ENCODE measurements at regions not wholly inside any gene's neighbourhood (a gene's known extent, or its start where the extent isn't known, plus 50 kb on each side); places are given as distances from the start of the nearest gene placed in this dataset.

- Histone ChIP-seq H3K4me3 (ENCODE audit: low read length in 2 of 2) (no peak overlapping the region), H3K9me3 (ENCODE audit: control insufficient read depth in 2 of 2, insufficient read depth in 1 of 2, low read length in 1 of 2) (no peaks in the 10 kb centered on the region), H3K27ac (ENCODE audit: low read depth in 1 of 2, low read length in 1 of 2) (no peak overlapping the region), H3K4me1 (ENCODE audit: control insufficient read depth in 2 of 2, insufficient read depth in 2 of 2, low read length in 2 of 2) (no peaks in the 10 kb centered on the region), H3K27me3 (ENCODE audit: control insufficient read depth in 2 of 2, insufficient read depth in 1 of 2, low read length in 1 of 2) (no peaks in the 10 kb centered on the region), H3K36me3 (ENCODE audit: control insufficient read depth in 2 of 2, insufficient read depth in 2 of 2, low read length in 1 of 2) (no peaks in the 10 kb centered on the region)
- DNase-seq (ENCODE audit: low read depth in 6 of 9, low spot score in 9 of 9) = no peak
- WGBS = 68% methylated on average over 2 of the region's 2 CpGs
Measured at GRCh38 chr6:74939151-74939708, 266.6 kb downstream of the COL12A1 start.

GRCh38 chr6:74937936-74938335 lies 267.9 kb downstream of the COL12A1 start:
- Histone ChIP-seq H3K27me3 (ENCODE audit: control insufficient read depth in 2 of 2, insufficient read depth in 1 of 2, low read length in 1 of 2) (no peaks in the 10 kb centered on the region), H3K9me3 (ENCODE audit: control insufficient read depth in 2 of 2, insufficient read depth in 1 of 2, low read length in 1 of 2) (no peaks in the 10 kb centered on the region), H3K27ac (ENCODE audit: low read depth in 1 of 2, low read length in 1 of 2) (no peak overlapping the region), H3K36me3 (ENCODE audit: control insufficient read depth in 2 of 2, insufficient read depth in 2 of 2, low read length in 1 of 2) (no peaks in the 10 kb centered on the region), H3K4me3 (ENCODE audit: low read length in 2 of 2) (no peak overlapping the region), H3K4me1 (ENCODE audit: control insufficient read depth in 2 of 2, insufficient read depth in 2 of 2, low read length in 2 of 2) (no peaks in the 10 kb centered on the region)
- DNase-seq (ENCODE audit: low read depth in 6 of 9, low spot score in 9 of 9) = no peak

GRCh38 chr6:74936886-74937285 lies 269.0 kb downstream of the COL12A1 start:
- no peaks in the 10 kb centered on the region for H3K36me3 ChIP-seq (ENCODE audit: control insufficient read depth in 2 of 2, insufficient read depth in 2 of 2, low read length in 1 of 2)
- 75% methylated on average over 1 of the region's 1 CpG for WGBS
- no peak overlapping the region for H3K4me3 ChIP-seq (ENCODE audit: low read length in 2 of 2)
- DNase-seq (ENCODE audit: low read depth in 6 of 9, low spot score in 9 of 9) = no peak
- no peaks in the 10 kb centered on the region for H3K27me3 ChIP-seq (ENCODE audit: control insufficient read depth in 2 of 2, insufficient read depth in 1 of 2, low read length in 1 of 2)
- H3K9me3 ChIP-seq (ENCODE audit: control insufficient read depth in 2 of 2, insufficient read depth in 1 of 2, low read length in 1 of 2) = no peaks in the 10 kb centered on the region
- H3K27ac ChIP-seq (ENCODE audit: low read depth in 1 of 2, low read length in 1 of 2) = no peak overlapping the region
- no peaks in the 10 kb centered on the region for H3K4me1 ChIP-seq (ENCODE audit: control insufficient read depth in 2 of 2, insufficient read depth in 2 of 2, low read length in 2 of 2)

GRCh38 chr6:74932232-74932888 lies 273.5 kb downstream of the COL12A1 start:
- no peak for DNase-seq (ENCODE audit: low read depth in 6 of 9, low spot score in 9 of 9)
- H3K9me3 ChIP-seq (ENCODE audit: control insufficient read depth in 2 of 2, insufficient read depth in 1 of 2, low read length in 1 of 2) = no peaks in the 10 kb centered on the region
- no peaks in the 10 kb centered on the region for H3K27me3 ChIP-seq (ENCODE audit: control insufficient read depth in 2 of 2, insufficient read depth in 1 of 2, low read length in 1 of 2)
- WGBS = 61% methylated on average over 4 of the region's 4 CpGs
- H3K36me3 ChIP-seq (ENCODE audit: control insufficient read depth in 2 of 2, insufficient read depth in 2 of 2, low read length in 1 of 2) = no peaks in the 10 kb centered on the region
- no peaks in the 10 kb centered on the region for H3K4me1 ChIP-seq (ENCODE audit: control insufficient read depth in 2 of 2, insufficient read depth in 2 of 2, low read length in 2 of 2)
- H3K27ac ChIP-seq (ENCODE audit: low read depth in 1 of 2, low read length in 1 of 2) = no peak overlapping the region
- no peak overlapping the region for H3K4me3 ChIP-seq (ENCODE audit: low read length in 2 of 2)

GRCh38 chr6:74931558-74931957 lies 274.3 kb downstream of the COL12A1 start:
- Histone ChIP-seq H3K36me3 (ENCODE audit: control insufficient read depth in 2 of 2, insufficient read depth in 2 of 2, low read length in 1 of 2) (no peaks in the 10 kb centered on the region), H3K27me3 (ENCODE audit: control insufficient read depth in 2 of 2, insufficient read depth in 1 of 2, low read length in 1 of 2) (no peaks in the 10 kb centered on the region), H3K4me1 (ENCODE audit: control insufficient read depth in 2 of 2, insufficient read depth in 2 of 2, low read length in 2 of 2) (no peaks in the 10 kb centered on the region), H3K4me3 (ENCODE audit: low read length in 2 of 2) (no peak overlapping the region), H3K27ac (ENCODE audit: low read depth in 1 of 2, low read length in 1 of 2) (no peak overlapping the region), H3K9me3 (ENCODE audit: control insufficient read depth in 2 of 2, insufficient read depth in 1 of 2, low read length in 1 of 2) (no peaks in the 10 kb centered on the region)
- 97% methylated on average over 1 of the region's 1 CpG for WGBS
- DNase-seq (ENCODE audit: low read depth in 6 of 9, low spot score in 9 of 9) = no peak

- H3K4me3 ChIP-seq (ENCODE audit: low read length in 2 of 2) = no peak overlapping the region
- H3K27me3 ChIP-seq (ENCODE audit: control insufficient read depth in 2 of 2, insufficient read depth in 1 of 2, low read length in 1 of 2) = no peaks in the 10 kb centered on the region
- no peak overlapping the region for H3K27ac ChIP-seq (ENCODE audit: low read depth in 1 of 2, low read length in 1 of 2)
- 87% methylated on average over 4 of the region's 4 CpGs for WGBS
- H3K9me3 ChIP-seq (ENCODE audit: control insufficient read depth in 2 of 2, insufficient read depth in 1 of 2, low read length in 1 of 2) = no peaks in the 10 kb centered on the region
- DNase-seq (ENCODE audit: low read depth in 6 of 9, low spot score in 9 of 9) = no peak
- no peaks in the 10 kb centered on the region for H3K4me1 ChIP-seq (ENCODE audit: control insufficient read depth in 2 of 2, insufficient read depth in 2 of 2, low read length in 2 of 2)
- no peaks in the 10 kb centered on the region for H3K36me3 ChIP-seq (ENCODE audit: control insufficient read depth in 2 of 2, insufficient read depth in 2 of 2, low read length in 1 of 2)
Measured at GRCh38 chr6:74928203-74928602, 277.6 kb downstream of the COL12A1 start.

GRCh38 chr6:74927299-74927698 lies 278.6 kb downstream of the COL12A1 start:
- H3K4me3 ChIP-seq (ENCODE audit: low read length in 2 of 2) = no peak overlapping the region
- no peaks in the 10 kb centered on the region for H3K4me1 ChIP-seq (ENCODE audit: control insufficient read depth in 2 of 2, insufficient read depth in 2 of 2, low read length in 2 of 2)
- H3K36me3 ChIP-seq (ENCODE audit: control insufficient read depth in 2 of 2, insufficient read depth in 2 of 2, low read length in 1 of 2) = no peaks in the 10 kb centered on the region
- DNase-seq (ENCODE audit: low read depth in 6 of 9, low spot score in 9 of 9) = no peak
- no peak overlapping the region for H3K27ac ChIP-seq (ENCODE audit: low read depth in 1 of 2, low read length in 1 of 2)
- no peaks in the 10 kb centered on the region for H3K27me3 ChIP-seq (ENCODE audit: control insufficient read depth in 2 of 2, insufficient read depth in 1 of 2, low read length in 1 of 2)
- H3K9me3 ChIP-seq (ENCODE audit: control insufficient read depth in 2 of 2, insufficient read depth in 1 of 2, low read length in 1 of 2) = no peaks in the 10 kb centered on the region
- 95% methylated on average over 3 of the region's 3 CpGs for WGBS

- Histone ChIP-seq H3K27ac (ENCODE audit: low read depth in 1 of 2, low read length in 1 of 2) (no peak overlapping the region), H3K4me1 (ENCODE audit: control insufficient read depth in 2 of 2, insufficient read depth in 2 of 2, low read length in 2 of 2) (no peaks in the 10 kb centered on the region), H3K36me3 (ENCODE audit: control insufficient read depth in 2 of 2, insufficient read depth in 2 of 2, low read length in 1 of 2) (no peaks in the 10 kb centered on the region), H3K4me3 (ENCODE audit: low read length in 2 of 2) (no peak overlapping the region), H3K9me3 (ENCODE audit: control insufficient read depth in 2 of 2, insufficient read depth in 1 of 2, low read length in 1 of 2) (no peaks in the 10 kb centered on the region), H3K27me3 (ENCODE audit: control insufficient read depth in 2 of 2, insufficient read depth in 1 of 2, low read length in 1 of 2) (no peaks in the 10 kb centered on the region)
- WGBS = 9% methylated on average over 5 of the region's 5 CpGs
- DNase-seq (ENCODE audit: low read depth in 6 of 9, low spot score in 9 of 9) = no peak
Measured at GRCh38 chr6:74925683-74926082, 280.2 kb downstream of the COL12A1 start.

GRCh38 chr6:74914888-74915287 lies 291.0 kb downstream of the COL12A1 start:
- H3K27ac ChIP-seq (ENCODE audit: low read depth in 1 of 2, low read length in 1 of 2) = no peak overlapping the region
- no peaks in the 10 kb centered on the region for H3K27me3 ChIP-seq (ENCODE audit: control insufficient read depth in 2 of 2, insufficient read depth in 1 of 2, low read length in 1 of 2)
- no peaks in the 10 kb centered on the region for H3K4me1 ChIP-seq (ENCODE audit: control insufficient read depth in 2 of 2, insufficient read depth in 2 of 2, low read length in 2 of 2)
- 93% methylated on average over 3 of the region's 3 CpGs for WGBS
- DNase-seq (ENCODE audit: low read depth in 6 of 9, low spot score in 9 of 9) = no peak
- H3K9me3 ChIP-seq (ENCODE audit: control insufficient read depth in 2 of 2, insufficient read depth in 1 of 2, low read length in 1 of 2) = no peaks in the 10 kb centered on the region
- H3K36me3 ChIP-seq (ENCODE audit: control insufficient read depth in 2 of 2, insufficient read depth in 2 of 2, low read length in 1 of 2) = no peaks in the 10 kb centered on the region
- H3K4me3 ChIP-seq (ENCODE audit: low read length in 2 of 2) = no peak overlapping the region

Measured in thymus (tissue), 11 donors.